22Rv1 (cell line): ENCODE measurements at regions not wholly inside any gene's neighbourhood (a gene's known extent, or its start where the extent isn't known, plus 50 kb on each side); places are given as distances from the start of the nearest gene placed in this dataset.

Source experiments
- H3K27ac ChIP-seq: fragments of 450-650 bp; 2 replicates; pipeline ENCODE4 v1.5.1; 2017
- ZFX ChIP-seq: fragments of 450-650 bp; IDR thresholded peaks from 2 replicates; pipeline ENCODE4 v1.6.1; 2017; ENCODE audit warnings: antibody characterized with exemption, borderline replicate concordance
- TF ChIP-seq, protein P1 (sequence below): fragments of 450-650 bp; IDR thresholded peaks from 2 replicates; pipeline ENCODE4 v1.5.1; 2017; ENCODE audit warnings: mild to moderate bottlenecking

DNA sequence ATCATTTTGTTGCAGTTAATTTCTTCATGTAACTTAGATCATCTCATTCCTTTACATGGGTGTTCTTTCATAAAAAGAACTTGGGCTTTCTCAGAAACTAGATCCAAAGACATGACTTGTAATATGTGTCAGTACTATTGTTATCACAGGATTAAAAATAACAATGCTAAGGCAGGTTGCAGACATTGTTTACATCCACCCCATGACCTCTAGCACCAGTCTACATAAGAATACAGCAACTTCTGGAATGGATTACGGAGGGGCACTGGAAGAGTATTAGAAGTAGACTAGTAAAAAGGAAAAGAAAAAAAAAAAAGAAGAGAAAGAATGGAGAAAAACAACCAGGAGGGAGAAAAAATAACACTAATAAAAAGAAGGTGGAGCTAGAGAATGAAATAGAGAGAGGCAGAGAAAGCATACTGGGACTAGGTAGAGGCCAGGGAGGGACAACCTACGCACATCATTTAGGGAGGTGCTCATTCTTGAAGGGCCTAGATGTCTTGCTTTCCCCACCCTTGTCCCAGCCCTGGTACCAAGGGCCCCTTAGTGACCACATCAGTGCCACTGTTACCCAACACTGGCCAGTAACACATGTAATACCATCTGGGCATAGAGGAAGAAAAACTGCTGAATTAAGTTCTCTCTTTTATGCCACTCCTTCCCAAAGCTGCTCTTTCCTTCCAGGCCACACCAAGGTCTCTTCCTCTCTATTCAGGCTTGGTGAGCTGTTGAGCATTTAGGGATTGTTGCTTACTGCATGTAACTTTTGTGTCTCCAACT lies 70.6 kb upstream of the KLF7 start:
- TF ChIP-seq, protein P1, sequence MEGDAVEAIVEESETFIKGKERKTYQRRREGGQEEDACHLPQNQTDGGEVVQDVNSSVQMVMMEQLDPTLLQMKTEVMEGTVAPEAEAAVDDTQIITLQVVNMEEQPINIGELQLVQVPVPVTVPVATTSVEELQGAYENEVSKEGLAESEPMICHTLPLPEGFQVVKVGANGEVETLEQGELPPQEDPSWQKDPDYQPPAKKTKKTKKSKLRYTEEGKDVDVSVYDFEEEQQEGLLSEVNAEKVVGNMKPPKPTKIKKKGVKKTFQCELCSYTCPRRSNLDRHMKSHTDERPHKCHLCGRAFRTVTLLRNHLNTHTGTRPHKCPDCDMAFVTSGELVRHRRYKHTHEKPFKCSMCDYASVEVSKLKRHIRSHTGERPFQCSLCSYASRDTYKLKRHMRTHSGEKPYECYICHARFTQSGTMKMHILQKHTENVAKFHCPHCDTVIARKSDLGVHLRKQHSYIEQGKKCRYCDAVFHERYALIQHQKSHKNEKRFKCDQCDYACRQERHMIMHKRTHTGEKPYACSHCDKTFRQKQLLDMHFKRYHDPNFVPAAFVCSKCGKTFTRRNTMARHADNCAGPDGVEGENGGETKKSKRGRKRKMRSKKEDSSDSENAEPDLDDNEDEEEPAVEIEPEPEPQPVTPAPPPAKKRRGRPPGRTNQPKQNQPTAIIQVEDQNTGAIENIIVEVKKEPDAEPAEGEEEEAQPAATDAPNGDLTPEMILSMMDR = no peak
- TF ChIP-seq ZFX = no peak
- no peak overlapping the region for H3K27ac ChIP-seq

DNA sequence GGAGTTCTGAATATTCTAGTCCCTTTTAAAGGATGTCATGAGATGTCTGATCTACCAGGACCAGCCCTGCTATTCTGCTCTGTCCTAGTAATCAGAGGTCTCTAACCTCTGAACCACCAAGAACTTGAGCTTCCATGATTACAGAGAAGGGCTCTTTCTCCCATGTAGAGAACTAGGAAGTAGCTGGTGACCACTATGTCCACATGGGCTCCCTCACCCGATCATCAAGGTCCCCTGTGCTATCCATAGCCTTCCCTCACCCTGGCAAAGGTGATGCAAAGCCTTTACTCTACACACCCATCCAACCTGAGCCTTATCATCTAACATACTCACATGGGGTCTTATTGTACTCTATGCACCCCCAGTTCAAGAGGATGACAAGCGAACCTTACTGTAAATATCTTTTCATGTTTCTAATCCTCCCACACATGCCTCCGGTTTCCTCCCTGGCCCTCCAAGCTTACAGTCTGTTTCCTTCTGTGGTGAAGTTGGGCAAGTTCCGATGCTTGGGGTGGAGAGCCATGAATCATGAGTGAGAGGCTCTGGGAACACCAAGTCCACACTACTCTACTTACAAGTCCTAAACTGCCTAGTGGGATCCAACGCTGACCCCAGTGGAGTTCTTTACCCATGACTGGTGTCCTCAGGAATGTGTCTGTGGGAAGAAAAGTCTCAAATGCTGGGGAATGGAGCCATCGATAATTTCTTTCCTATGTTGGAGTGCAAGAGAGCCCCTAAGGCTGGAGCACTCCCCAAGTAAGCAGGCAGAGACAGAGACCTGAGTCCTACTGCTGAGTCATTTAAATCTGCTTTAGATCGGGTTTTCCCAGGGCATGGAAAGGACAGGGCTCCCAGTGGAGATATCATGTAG lies 73.3 kb upstream of the KLF7 start:
- no peak overlapping the region for H3K27ac ChIP-seq
- no peak for TF ChIP-seq ZFX
- TF ChIP-seq, protein P1 = no peak

DNA sequence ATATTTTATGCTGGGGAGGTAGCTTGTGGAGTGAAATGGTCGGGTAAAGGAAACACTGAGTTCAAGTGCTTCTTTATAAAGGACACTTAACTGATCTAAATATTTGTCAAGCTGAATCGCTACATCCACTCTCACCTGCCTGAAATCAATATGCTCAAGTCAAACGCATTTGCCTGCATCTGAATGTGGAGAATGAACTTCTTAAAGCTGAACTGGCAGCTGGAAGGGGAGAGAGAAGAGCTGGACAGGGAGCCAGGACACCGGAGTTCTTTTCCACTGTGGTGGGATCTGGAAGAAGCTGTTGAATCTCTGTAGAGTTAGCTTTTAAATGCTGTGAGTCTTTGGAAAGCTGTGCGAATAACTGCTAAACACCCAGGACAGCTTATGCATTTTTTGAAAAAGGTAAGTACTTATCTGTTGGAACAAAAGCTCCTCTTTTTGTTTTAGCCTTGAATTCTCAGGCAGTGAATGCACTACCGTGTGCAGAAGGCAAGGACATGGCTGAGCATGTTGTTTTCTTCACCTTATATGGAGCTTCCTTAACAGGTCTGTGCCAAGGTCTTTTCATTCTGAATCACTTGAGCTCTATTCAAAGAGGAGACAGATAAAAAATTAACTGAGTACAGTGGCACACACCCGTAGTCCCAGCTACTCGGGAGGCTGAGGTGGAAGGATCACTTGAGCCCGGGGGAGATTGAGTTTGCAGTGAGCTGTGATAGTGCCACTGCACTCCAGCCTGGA lies 74.2 kb upstream of the KLF7 start:
- H3K27ac ChIP-seq = no peak overlapping the region
- TF ChIP-seq ZFX = no peak
- TF ChIP-seq, protein P1 = no peak

DNA sequence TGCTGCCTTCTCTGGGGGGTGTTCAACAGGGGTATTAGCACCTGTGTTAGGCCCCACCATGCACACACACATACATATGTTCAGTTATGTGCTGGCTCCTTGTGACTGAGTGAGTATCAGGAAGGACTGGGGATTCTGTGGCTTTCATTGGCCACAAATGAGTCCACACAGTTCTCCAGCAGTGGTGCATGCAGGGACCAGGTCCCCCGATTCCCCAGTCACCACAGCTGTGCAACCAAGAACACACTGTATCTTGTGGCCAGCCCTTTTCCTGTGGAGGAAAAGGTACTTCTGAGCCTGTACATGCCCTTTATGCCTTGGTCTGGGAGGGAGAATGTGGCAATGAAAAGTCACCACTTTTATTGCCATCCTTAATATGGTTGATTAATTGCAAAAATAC lies 74.9 kb upstream of the KLF7 start:
- H3K27ac ChIP-seq = no peak overlapping the region
- TF ChIP-seq ZFX = no peak
- TF ChIP-seq, protein P1 = no peak

DNA sequence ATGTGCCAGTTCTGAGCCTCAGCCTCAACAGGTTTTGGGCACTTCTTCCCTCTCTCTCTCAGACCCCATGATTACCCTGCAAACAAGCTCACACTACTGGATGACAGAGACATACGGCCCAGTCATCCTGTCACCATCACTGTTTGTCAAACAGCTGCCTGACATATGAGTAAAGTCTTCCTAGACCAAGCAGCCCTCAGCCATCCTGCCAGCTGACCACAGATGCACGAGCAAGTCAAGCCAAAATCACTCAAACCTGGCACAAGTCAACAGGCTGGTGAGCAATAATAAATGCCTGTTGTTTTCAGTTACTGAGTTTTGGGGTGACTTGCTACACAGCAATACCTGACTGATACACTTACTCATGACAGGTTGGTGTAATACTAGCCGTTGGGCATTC lies 75.5 kb upstream of the KLF7 start:
- no peak for TF ChIP-seq ZFX
- TF ChIP-seq, protein P1 = no peak

DNA sequence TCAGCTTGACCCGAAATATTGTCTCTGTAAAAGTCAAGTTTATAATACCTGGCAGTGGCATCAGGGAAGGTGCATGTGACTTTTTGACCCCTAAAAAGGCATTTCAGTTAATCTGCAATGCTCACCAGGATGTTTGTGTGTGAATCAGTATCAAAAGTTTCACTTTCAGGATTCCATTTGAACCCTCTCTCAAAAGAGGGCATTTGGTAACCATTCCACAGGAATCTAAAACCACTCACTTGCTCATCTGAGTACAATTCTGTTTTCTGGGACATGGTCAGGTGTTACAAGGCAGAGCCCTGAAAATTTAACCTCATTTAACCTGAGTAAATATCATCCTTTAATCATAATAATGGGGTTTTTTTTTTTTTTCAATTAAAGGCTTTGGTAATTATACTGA lies 77.9 kb upstream of the KLF7 start:
- no peak overlapping the region for H3K27ac ChIP-seq
- TF ChIP-seq, protein P1 = no peak
- TF ChIP-seq ZFX = no peak

More for the DNA sequence above, 75.5 kb upstream of the KLF7 start:
- no peak overlapping the region for H3K27ac ChIP-seq
